IMR-90 (cell line): ENCODE measurements at regions not wholly inside any gene's neighbourhood (a gene's known extent, or its start where the extent isn't known, plus 50 kb on each side); places are given as distances from the start of the nearest gene placed in this dataset.

Source experiments
- BHLHE40 ChIP-seq: fragments of 150-350 bp; IDR thresholded peaks from 2 replicates; pipeline ENCODE4 v1.6.1; 2016; ENCODE audit warnings: mild to moderate bottlenecking, low read depth, low read length
- CEBPB ChIP-seq: IDR thresholded peaks from 2 replicates; pipeline ENCODE4 v1.6.1; 2012; ENCODE audit warnings: low read depth, low read length, improper control_type of control experiment
- CTCF ChIP-seq: conservative IDR thresholded peaks from 2 replicates; pipeline ENCODE4 v1.5.1; 2012; ENCODE audit warnings: mild to moderate bottlenecking, low read depth, low read length, improper control_type of control experiment
- ELK1 ChIP-seq: fragments of 150-350 bp; IDR thresholded peaks from 2 replicates; pipeline ENCODE4 v1.6.1; 2016; ENCODE audit warnings: low read depth, mild to moderate bottlenecking, low read length, moderate library complexity, borderline replicate concordance
- MXI1 ChIP-seq: IDR thresholded peaks from 2 replicates; pipeline ENCODE4 v1.6.1; 2012; ENCODE audit warnings: low read depth, mild to moderate bottlenecking, low read length, moderate library complexity, borderline replicate concordance
- NFE2L2 ChIP-seq: fragments of 150-350 bp; IDR thresholded peaks from 2 replicates; pipeline ENCODE4 v1.6.1; 2016; ENCODE audit warnings: low read depth, mild to moderate bottlenecking, low read length
- POLR2A ChIP-seq: IDR thresholded peaks from 2 replicates; pipeline ENCODE4 v1.6.1; 2012; ENCODE audit warnings: mild to moderate bottlenecking, low read depth, low read length
- RAD21 ChIP-seq: IDR thresholded peaks from 2 replicates; pipeline ENCODE4 v1.6.1; 2012; ENCODE audit warnings: low read length, improper control_type of control experiment
- RFX5 ChIP-seq: IDR thresholded peaks from 2 replicates; pipeline ENCODE4 v1.8.0; 2012; ENCODE audit warnings: low read depth, mild to moderate bottlenecking, low read length, moderate library complexity
- USF2 ChIP-seq: fragments of 150-350 bp; IDR thresholded peaks from 2 replicates; pipeline ENCODE4 v1.6.1; 2017; ENCODE audit warnings: mild to moderate bottlenecking, antibody characterized with exemption, low read length, low read depth

GRCh38 chr1:221636096-221636495, 105.8 kb downstream of the DUSP10 start:
- TF ChIP-seq MXI1 (no peak), RFX5 (no peak), CTCF (no peak), CEBPB (no peak), RAD21 (no peak), ELK1 (no peak), POLR2A (no peak), BHLHE40 (no peak), USF2 (no peak), NFE2L2 (no peak)
